ENCODE measurements at regions not wholly inside any gene's neighbourhood (a gene's known extent, or its start where the extent isn't known, plus 50 kb on each side); places are given as distances from the start of the nearest gene placed in this dataset.
A peak's percentile ranks its signal among the peaks of the same experiment; 100 is the strongest.

DNA sequence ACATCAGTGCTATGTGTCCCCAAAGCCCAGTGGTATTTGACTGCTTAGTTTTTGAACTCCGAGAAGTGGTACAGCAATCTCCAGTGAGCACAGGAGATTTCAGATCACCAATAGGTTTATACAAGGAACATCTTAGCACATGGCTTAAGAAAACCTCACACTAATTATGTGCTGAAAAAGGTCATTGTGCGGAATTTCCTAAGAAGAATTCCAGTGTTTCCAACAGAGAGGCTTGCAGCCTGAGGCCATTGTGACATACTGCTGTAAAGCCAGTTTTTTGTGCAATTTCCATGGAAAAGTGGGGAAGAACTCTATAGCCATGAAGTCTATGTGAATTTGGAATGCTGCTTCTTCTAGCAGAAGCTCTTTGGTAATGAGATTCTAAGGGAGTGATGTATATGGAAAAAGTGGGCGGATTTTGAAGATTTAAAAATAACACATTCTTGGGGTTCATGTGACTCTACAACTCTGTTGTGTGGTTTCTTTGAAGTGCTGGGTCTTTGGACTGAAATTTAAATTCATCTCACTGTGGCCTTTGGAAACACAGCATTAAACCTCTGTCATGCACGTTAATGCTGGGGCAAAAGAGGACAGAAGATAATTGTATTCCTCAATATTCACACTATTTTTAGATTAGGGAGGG is 110.5 kb upstream of the CD180 start:
- no peak for DNase-seq

GRCh38 chr5:67305913-67306710 is 109.5 kb upstream of the CD180 start:
- DNase-seq: no peak

DNA sequence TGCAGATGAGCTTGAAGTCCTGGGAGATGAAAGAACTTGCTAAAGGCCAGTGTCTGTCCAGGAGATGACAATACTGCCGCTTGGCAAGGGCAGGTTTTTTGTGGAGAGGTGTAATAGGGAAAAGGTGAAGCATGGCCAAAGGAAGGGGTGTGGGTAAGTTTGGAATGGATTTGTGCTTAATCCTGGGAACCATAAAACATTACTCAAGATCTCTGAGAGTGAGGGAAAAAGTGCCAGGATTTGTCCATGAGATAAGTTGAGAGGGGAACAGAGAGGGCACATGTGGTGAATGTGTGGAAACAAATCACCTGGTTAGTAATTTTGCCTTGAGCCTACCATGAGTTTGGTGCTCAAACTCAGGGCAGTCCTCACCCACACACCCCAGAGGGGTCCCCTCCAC is 108.8 kb upstream of the CD180 start:
- DNase-seq: no peak

DNA sequence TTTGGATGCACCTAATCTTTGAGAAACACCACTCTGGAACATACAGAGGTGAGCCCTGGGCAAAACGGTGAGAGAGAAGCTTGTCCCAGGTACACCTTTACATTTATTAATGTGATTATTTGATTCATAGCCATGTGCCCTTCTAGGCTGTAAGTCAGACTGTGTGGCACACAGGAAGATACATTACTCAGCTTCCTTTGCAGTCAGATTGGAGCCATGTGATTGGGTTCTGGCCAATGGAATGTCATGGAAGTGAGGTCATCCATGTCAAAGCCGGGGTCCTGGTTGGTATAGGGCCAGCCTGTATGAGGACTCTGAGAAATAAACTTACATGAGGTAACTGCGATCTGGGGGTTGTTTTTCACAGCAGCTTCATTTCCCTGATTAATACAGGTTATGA is 106.8 kb upstream of the CD180 start:
- DNase-seq: no peak

DNA sequence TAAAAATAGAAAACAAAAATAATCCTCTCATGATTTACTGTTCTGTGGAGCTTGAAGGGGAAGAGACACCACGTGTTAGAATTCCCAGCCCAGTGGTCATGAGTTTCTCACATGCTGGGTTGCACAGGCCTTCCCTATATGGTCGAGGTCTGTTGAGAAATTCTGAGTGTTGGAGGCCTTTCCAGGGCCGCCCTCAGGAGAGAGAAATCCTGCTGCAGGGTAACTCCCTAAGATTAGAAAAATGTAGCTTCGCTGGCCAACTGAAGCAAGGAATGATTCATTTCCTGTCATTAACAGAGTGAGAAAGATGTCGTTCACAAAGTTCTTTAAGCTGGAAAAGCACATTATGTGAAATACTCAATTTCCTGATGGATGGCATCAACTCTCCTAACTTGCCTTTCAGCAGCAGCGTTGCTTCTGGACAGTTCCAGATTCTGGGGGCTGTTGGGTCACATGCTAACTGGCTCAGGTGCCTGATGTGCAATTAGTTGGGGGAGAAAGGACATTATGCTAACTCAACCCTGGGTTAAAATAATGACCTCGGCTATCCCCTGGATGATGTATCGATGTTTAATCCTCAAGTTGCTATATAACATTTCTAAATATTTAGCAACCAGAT is 104.8 kb upstream of the CD180 start:
- no peak for DNase-seq

DNA sequence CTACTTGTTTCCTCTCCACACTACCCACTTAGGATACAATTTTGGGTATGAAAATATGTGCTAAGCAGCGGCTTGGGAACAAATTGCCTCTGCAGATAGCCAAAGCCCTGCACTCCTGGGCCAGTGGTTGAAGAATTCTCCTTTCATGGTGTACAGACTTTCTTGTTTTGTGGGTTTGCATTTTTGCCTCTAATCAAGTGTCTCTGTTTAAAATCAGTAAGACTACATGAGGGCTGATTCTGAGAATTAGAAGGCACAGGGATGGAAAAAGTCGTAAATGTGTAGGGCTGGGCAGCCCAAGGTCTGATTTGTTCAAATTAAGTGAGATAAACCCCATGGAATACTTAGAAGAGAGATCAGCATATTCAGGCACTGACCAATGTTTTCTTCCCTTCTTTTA is 103.7 kb upstream of the CD180 start:
- no peak for DNase-seq

GRCh38 chr5:67299231-67299735 is 102.7 kb upstream of the CD180 start:
- no peak for DNase-seq

- DNase-seq: no peak
These were observed 101.4 kb upstream of the CD180 start for GRCh38 chr5:67297802-67298532.

DNA sequence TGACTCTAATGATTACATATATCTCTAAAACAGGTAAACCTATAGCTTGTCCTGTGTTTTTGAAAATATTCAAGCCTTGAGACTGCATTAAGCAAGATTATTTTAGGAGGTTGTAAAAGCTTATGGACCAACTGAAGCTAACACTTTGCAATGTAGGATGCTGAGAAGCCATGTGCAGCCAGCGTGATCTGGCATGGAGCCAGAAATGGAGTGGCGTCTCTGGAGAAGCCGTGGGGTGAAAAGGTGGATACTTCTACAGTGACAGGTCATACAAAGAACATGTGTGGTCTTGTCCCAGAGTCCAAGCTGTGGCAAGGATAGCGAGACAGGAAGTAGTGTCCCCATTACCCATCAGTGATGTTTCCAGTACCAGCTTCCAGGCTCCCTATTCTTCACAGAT is 100.8 kb upstream of the CD180 start:
- no peak for DNase-seq

DNA sequence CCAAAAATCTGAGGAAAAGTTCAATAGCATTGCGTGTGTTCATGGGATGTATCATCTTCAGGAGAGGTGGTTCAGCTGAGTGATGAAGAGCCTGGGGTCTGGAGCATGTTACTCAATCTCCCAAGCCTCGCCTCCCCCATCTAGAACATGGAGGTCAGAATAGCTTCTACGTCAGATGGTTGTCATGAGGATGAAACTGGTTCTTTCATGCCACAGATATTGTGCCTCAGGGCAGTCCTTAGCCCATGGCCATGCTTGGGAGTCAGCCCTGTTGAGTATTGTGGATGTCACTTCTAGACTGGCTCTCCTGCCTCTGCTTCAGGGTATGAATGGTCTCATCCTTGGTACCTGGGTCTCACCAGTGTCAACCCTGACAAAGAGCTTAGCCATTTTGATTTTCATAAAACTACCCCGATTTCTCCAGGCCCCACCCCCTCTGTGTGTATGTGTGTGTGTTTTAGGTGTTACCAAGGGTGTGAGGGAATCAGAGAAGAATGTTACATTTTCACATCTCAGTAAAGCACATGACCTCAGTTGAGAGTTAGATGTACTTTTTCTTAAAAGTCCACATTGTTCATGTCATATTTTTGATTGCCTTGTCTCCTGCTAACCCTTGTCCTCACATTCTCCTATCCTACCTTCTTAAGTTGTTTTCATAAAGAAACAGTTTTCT is 97.8 kb upstream of the CD180 start:
- DNase-seq: no peak

DNA sequence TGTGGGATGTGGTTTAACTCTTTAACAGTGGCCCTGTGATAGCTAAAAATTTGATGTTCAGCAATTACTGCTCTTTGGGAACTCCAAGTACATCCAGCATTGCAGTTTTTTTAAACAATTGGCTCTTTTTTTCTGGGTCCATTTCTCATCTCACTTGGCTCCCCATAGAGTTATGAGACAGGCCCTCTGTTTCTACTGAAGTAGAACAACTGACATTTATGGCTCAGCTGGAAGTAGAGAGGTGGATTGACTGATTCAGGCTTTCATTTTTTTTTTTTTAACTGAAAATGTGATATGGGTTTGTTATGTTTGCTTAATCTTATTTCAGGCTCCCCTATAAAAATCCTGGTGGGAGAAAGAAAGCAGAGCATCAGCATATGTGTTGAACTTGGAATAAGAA is 96.6 kb upstream of the CD180 start:
- DNase-seq: no peak

- DNase-seq: no peak
These were observed 95.8 kb upstream of the CD180 start for GRCh38 chr5:67292201-67292940.

DNA sequence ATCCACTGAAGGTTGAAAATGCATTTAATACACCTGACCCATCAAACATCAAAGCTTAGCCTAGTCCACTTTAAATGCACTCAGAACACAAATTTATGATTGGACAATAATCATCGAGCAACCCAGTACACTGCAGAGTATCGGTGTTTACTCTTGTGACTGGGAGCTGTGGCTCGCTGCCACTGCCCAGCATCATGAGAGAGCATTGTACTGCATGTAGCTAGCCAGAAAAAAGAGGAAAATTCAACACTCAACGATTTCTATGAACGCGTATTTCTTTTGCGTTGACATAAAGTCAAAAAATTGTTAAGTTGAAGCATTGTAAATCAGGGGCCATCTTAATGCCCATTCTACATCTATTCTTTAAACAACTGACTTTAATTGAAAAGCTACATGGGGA is 95.1 kb upstream of the CD180 start:
- no peak for DNase-seq

DNA sequence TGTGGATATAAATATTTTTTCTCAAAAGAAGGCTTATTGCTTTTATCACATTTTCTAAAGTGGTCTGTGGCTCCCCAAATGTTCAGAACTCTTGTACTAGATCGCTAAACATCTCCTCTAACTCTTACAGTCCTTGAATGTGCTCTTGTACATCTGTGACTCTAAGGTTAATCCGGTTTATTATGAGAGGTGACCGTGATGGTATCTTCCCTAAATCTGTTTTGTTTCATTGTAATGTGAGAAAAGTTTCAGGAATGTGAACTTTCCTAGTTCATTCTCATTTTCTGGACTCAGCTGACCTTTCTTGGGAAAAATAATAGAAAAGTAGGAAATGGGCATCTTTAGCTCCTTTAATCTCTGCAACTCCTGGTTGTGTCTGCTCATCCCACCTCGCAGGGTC is 94.5 kb upstream of the CD180 start:
- no peak for DNase-seq

GRCh38 chr5:67290655-67291054 is 94.1 kb upstream of the CD180 start:
- DNase-seq: no peak

- no peak for DNase-seq
These were observed 93.3 kb upstream of the CD180 start for GRCh38 chr5:67289763-67290521.

- peak; percentile 75 for DNase-seq
These were observed 91.1 kb upstream of the CD180 start for GRCh38 chr5:67287510-67288268.

DNA sequence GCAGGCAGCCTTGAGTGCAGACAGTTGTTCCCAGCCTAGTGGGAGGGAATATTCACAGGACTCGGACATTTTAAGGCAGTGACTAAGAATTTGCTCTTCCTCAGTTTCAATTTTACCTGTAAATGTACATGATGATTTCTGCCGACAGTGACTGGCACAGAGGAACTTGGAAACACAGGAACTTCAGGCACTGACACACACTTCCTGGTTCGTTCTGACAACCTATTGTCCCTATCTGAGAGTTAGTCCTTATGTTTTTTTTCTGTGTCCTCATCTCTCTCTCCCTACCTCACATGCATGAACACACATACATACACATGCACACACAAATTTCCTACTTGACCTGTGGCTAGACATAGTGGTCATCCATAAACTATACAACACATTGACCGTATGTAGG is 89.4 kb upstream of the CD180 start:
- DNase-seq: no peak

DNA sequence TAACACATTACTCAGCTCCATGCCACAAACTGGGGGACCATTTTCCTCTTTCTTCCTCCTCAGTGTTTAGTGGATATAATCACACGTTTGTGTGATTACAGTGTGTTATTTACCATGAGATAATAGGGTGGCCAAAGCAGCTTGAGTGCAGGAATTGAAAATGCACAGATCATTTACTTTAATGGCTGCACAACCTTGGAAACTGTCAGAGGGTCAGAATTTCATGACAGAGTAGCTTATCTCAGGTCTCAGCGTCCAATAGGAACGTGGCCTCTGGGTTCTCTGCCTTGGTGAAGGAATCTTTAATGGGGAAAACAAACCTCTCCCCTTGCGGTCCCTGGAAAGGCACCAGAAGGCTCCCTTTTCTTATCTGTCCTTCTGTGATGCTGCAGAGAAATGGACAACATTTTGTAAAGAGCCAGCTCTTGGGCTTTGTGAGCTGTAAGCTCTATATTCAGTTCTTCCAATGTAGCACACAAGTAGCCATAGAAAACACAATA is 87.4 kb upstream of the CD180 start:
- peak; percentile 92 for DNase-seq

- DNase-seq: no peak
These were observed 86.8 kb upstream of the CD180 start for GRCh38 chr5:67283275-67283987.

Data from NCI-H2227 treated with DMSO at 0.1 percent for 48 hours (cell line).